CD14-positive monocyte (primary cell): ENCODE measurements at regions not wholly inside any gene's neighbourhood (a gene's known extent, or its start where the extent isn't known, plus 50 kb on each side); places are given as distances from the start of the nearest gene placed in this dataset.

Source experiments
- DNase-seq, 3 donors: peaks; one replicate each; pipeline ENCODE4 v3.0.0-alpha.2; 2011 to 2022
- H2AFZ ChIP-seq: 2 replicates; pipeline ENCODE4 v1.6.0; 2012; ENCODE audit warnings: mild to moderate bottlenecking, low read depth, low read length, inconsistent platforms; ENCODE audit not compliant: insufficient read depth, poor library complexity, severe bottlenecking
- H3K27ac ChIP-seq, 2 donors: 1 replicate in 1 of 2; 2 replicates in 1 of 2; pipeline ENCODE4 v1.5.1; 2012 to 2013; ENCODE audit warnings: low read length in 2 of 2, control low read depth in 1 of 2, inconsistent platforms in 1 of 2, low read depth in 1 of 2, mild to moderate bottlenecking in 1 of 2
- H3K27me3 ChIP-seq, 2 donors: one replicate each; pipeline versions ENCODE4 v1.6.0 to v1.6.1; 2011 to 2013; ENCODE audit warnings: low read length in 2 of 2; ENCODE audit not compliant: control insufficient read depth in 2 of 2, insufficient read depth in 2 of 2
- H3K36me3 ChIP-seq, 2 donors: replicated peaks in 1 of 2; 1 replicate in 1 of 2; 2 replicates in 1 of 2; pipeline versions ENCODE4 v1.5.1 to v1.6.1; 2012 to 2013; ENCODE audit warnings: low read length in 2 of 2, control low read depth in 1 of 2, inconsistent platforms in 1 of 2, mild to moderate bottlenecking in 1 of 2; ENCODE audit not compliant: insufficient read depth in 2 of 2, control insufficient read depth in 1 of 2
- H3K4me1 ChIP-seq, 2 donors: 1 replicate in 1 of 2; 2 replicates in 1 of 2; pipeline versions ENCODE4 v1.5.1 to v1.6.1; 2012 to 2013; ENCODE audit warnings: low read length in 2 of 2, control low read depth in 1 of 2, inconsistent platforms in 1 of 2, mild to moderate bottlenecking in 1 of 2, moderate library complexity in 1 of 2; ENCODE audit not compliant: insufficient read depth in 2 of 2, control insufficient read depth in 1 of 2
- H3K4me2 ChIP-seq: replicated peaks from 2 replicates; pipeline ENCODE3; 2012; ENCODE audit warnings: low read length, moderate library complexity, mild to moderate bottlenecking; ENCODE audit not compliant: poor library complexity, severe bottlenecking; ENCODE audit errors: extremely low read depth
- H3K4me3 ChIP-seq, 3 experiments: fragments of 200-600 bp in 1 of 3; sonication (generic) in 1 of 3; replicated peaks in 1 of 3; 1 replicate in 2 of 3; 2 replicates in 1 of 3; pipeline ENCODE4 v1.5.1; 2011 to 2013; ENCODE audit warnings: low read length in 3 of 3, mild to moderate bottlenecking in 3 of 3, control low read depth in 2 of 3, low read depth in 2 of 3, inconsistent platforms in 1 of 3, moderate library complexity in 1 of 3
- H3K79me2 ChIP-seq: 2 replicates; pipeline ENCODE4 v1.6.0; 2012; ENCODE audit warnings: mild to moderate bottlenecking, control low read depth, inconsistent platforms, low read length, moderate library complexity; ENCODE audit not compliant: insufficient read depth
- H3K9ac ChIP-seq: 2 replicates; pipeline ENCODE4 v1.6.0; 2017; ENCODE audit warnings: low read length, mild to moderate bottlenecking; ENCODE audit not compliant: insufficient read depth, poor library complexity, severe bottlenecking
- H3K9me3 ChIP-seq, 2 donors: replicated peaks in 1 of 2; 1 replicate in 1 of 2; 2 replicates in 1 of 2; pipeline versions ENCODE4 v1.5.1 to v1.6.1; 2012 to 2013; ENCODE audit warnings: low read length in 2 of 2, control low read depth in 1 of 2; ENCODE audit not compliant: control insufficient read depth in 1 of 2, insufficient read depth in 1 of 2
- H4K20me1 ChIP-seq: 2 replicates; pipeline ENCODE4 v1.6.0; 2012; ENCODE audit warnings: mild to moderate bottlenecking, low read length, control low read depth, moderate library complexity; ENCODE audit not compliant: insufficient read depth
- H3K27ac Mint-ChIP-seq, 7 donors: one replicate each; pipeline ENCODE4 v1.8.0; 2020; ENCODE audit warnings: mild to moderate bottlenecking in 7 of 7, mixed read lengths in 7 of 7, moderate library complexity in 6 of 7, inconsistent platforms in 2 of 7
- H3K27me3 Mint-ChIP-seq, 3 donors: one replicate each; pipeline ENCODE4 v1.8.0; 2021 to 2022; ENCODE audit warnings: low read depth in 3 of 3, mild to moderate bottlenecking in 3 of 3, mixed read lengths in 3 of 3, moderate library complexity in 3 of 3, inconsistent platforms in 1 of 3
- H3K36me3 Mint-ChIP-seq, 2 donors: one replicate each; pipeline ENCODE4 v1.8.0; 2020; ENCODE audit warnings: mixed read lengths in 2 of 2, inconsistent platforms in 1 of 2, mild to moderate bottlenecking in 1 of 2
- H3K4me1 Mint-ChIP-seq: one replicate; pipeline ENCODE4 v1.8.0; 2020; ENCODE audit warnings: mild to moderate bottlenecking, mixed read lengths
- H3K4me3 Mint-ChIP-seq, 2 donors: one replicate each; pipeline ENCODE4 v1.8.0; 2020; ENCODE audit warnings: mild to moderate bottlenecking in 2 of 2, mixed read lengths in 2 of 2, moderate library complexity in 1 of 2
- H3K9me3 Mint-ChIP-seq, 7 donors: one replicate each; pipeline ENCODE4 v1.8.0; 2020 to 2022; ENCODE audit warnings: mixed read lengths in 7 of 7, mild to moderate bottlenecking in 6 of 7, moderate library complexity in 6 of 7, inconsistent platforms in 2 of 7
- CTCF ChIP-seq: fragments of 200-600 bp; IDR thresholded peaks from one replicate; pipeline ENCODE4 v1.8.0; 2022; ENCODE audit warnings: antibody characterized with exemption, mild to moderate bottlenecking
- WGBS: methylation state at CpG from one replicate; pipeline ENCODE4 v1.1.5; 2013; ENCODE audit warnings: missing lambda C conversion rate; ENCODE audit not compliant: insufficient coverage; 5-methylcytosine and 5-hydroxymethylcytosine counted together
- intact Hi-C, 2 donors: fragments of 100-400 bp; cut with micrococcal nuclease; formaldehyde crosslinking; loops; one replicate each; pipeline versions ENCODE4 v1.15.0 to v1.15.1; 2023

- Histone ChIP-seq H3K4me3 (no peak overlapping the region), H3K9ac (no peak overlapping the region), H3K4me2 (no peak overlapping the region), H4K20me1 (no peaks in the 10 kb centered on the region), H3K79me2 (no peaks in the 10 kb centered on the region), H3K9me3 (peaks cover 0 to 7% of the 10 kb centered on the region in 2 donors), H2AFZ (no peak overlapping the region), H3K27me3 (no peaks in the 10 kb centered on the region), H3K27ac (no peak overlapping the region), H3K36me3 (no peaks in the 10 kb centered on the region), H3K4me1 (no peaks in the 10 kb centered on the region)
- Mint-ChIP-seq H3K4me1 (no peaks in the 10 kb centered on the region), H3K36me3 (no peaks in the 10 kb centered on the region), H3K27ac (no peak overlapping the region), H3K9me3 (peaks cover 0 to 7% (median 2%) of the 10 kb centered on the region in 7 donors), H3K4me3 (no peak overlapping the region), H3K27me3 (peaks cover 0 to 2% (median 0%) of the 10 kb centered on the region in 3 donors)
- 83% methylated on average over 1 of the region's 1 CpG for WGBS
- no peak for TF ChIP-seq CTCF
- DNase-seq: no peak
- intact Hi-C loops: no loop called here
Observed at GRCh38 chr3:168405288-168405687, 309.6 kb upstream of the GOLIM4 start.

- Histone ChIP-seq H2AFZ (no peak overlapping the region), H3K9ac (no peak overlapping the region), H3K4me3 (no peak overlapping the region), H3K9me3 (peaks cover 0 to 7% of the 10 kb centered on the region in 2 donors), H3K27ac (no peak overlapping the region), H3K27me3 (no peaks in the 10 kb centered on the region), H3K4me2 (no peak overlapping the region), H3K79me2 (no peaks in the 10 kb centered on the region), H3K36me3 (no peaks in the 10 kb centered on the region), H3K4me1 (no peaks in the 10 kb centered on the region), H4K20me1 (no peaks in the 10 kb centered on the region)
- no peak for TF ChIP-seq CTCF
- no peaks in the 10 kb centered on the region for H3K36me3 Mint-ChIP-seq
- intact Hi-C loops: no loop called here
- DNase-seq: no peak
- H3K4me1 Mint-ChIP-seq: no peaks in the 10 kb centered on the region
- peaks cover 0 to 2% (median 0%) of the 10 kb centered on the region in 3 donors for H3K27me3 Mint-ChIP-seq
- no peak overlapping the region for H3K27ac Mint-ChIP-seq
- peaks cover 0 to 4% (median 2%) of the 10 kb centered on the region in 7 donors for H3K9me3 Mint-ChIP-seq
- H3K4me3 Mint-ChIP-seq: no peak overlapping the region
Observed at GRCh38 chr3:168398371-168399025, 302.8 kb upstream of the GOLIM4 start.
